T-helper 1 cell treated with Interleukin-12 subunit alpha and Interleukin-12 subunit beta and Interleukin-4 antibody, amounts not matched to agents 30 ng/mL and 1 ng/mL, for 36 hours (primary cell): ENCODE measurements at regions not wholly inside any gene's neighbourhood (a gene's known extent, or its start where the extent isn't known, plus 50 kb on each side); places are given as distances from the start of the nearest gene placed in this dataset.
"Not testable (repeated sequence)": the region's sequence is repeated elsewhere in the genome, so short reads cannot be mapped to it uniquely, and the experiment has no call there.

Source experiments
- intact Hi-C: fragments of 100-400 bp; cut with micrococcal nuclease; formaldehyde crosslinking; loops from one replicate; pipeline ENCODE4 v1.15.1; 2024

DNA sequence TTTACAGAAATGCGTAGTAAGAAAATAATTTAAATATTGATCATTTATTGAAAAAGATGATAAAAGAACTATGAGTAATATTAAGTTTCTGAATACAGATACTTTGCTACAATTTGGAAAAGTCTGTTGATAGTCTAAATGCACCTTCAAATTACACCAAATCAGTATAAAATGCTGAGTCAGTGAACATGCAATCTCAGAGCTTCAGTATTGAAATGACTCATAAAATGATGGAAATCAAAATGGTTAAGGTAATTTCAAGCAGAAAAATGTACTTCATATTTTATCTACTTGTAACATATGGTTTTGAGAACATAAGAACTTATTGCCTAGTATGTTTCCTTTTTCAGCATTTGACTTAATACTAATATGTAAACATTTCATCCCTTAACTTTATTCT, 448.2 kb downstream of the PCDH10 start:
- intact Hi-C loops, result no loop called here

DNA sequence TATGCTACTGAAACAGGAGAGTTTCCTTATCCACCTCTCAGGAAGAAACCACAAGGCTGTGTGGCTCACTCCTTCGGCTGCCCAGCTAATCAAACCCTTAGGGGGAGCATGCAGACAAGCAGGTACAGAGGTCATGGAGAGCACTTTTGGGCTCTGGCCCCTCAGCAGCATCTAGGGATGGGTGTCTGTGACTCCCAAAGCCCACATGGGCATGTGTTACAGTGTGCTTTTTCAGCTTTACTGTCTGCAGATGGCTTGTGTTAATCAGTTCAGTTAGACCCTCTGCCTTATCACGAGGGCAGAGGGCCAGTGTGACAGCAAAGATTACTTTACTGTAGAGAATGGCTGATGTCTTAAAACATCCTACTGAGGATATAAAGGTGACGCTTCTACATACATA, 447.4 kb downstream of the PCDH10 start:
- intact Hi-C loops, result no loop called here

DNA sequence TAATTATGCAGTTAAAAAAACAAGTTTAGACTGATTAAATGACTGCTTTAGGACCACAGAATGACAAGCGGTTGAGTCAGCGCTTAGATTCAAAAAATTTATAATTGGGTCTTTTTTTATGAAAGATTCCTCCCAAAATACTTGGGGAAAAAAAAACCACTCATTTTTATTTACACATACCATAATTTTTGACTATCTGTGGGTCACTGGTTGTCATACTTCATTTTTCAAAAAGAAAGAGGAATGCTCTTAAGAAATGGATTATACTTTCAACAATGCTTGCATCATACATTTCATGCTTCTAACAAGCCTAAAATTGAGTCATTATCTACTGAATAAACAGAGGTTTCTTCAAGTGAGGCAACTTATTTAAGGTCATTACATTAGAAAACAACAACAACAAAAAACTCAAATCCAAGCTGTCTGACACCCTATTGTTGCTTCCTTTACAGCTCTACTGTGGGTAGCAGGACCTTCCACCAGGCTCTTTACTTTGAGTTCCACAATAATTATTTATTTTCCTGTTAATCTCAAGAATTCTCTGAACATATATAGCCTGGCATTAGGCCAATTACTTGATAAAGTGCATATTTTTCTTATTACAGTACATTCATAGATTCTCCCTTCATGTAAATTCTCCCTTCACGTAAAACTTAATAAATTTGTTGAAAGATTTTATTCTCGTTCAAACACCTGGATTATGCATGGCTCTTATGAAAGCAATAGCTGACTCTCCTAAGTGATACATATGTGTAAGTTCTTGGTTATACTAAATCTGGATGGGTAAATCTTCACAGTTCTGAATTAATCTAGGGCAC, 445.5 kb downstream of the PCDH10 start:
- intact Hi-C loops, result no loop called here

DNA sequence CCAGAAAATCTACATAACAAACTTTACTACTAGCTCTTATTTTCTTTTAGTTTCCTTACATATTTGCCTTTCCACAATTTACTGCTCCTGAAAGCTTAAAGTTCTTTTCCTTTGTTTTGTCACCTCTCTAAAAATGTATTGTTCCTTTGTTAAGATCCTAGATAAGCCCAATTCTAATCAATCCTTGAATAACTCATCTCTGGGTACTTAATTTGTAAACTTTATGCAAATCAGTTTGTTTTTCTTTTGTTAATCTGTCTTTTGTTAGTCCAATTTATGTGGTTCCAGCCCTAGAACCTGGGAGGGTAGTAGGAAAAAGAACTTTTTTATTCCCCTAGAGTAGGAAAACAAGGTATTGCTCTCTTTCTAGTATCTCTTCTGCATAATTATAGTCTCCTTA, 444.7 kb downstream of the PCDH10 start:
- intact Hi-C loops, result no loop called here

DNA sequence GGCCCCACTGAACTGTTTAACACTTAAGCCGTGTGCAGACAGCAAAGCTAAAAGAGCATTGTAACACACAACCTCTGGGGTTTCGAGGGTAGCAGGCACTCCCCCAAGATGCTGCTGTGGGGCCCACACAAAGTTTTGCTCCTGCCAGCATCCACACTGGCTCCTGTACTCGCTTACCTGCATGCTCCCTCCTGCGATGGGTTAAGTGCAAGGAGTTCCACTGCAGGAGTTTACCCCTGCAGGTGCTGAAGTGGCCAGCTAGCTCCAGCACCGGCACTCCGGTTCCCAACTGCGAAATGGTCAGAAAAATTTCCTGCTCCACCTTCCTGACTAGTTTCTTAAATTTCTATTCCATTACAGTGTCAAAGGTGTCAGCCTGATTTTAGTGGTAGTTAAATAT, 443.5 kb downstream of the PCDH10 start:
- intact Hi-C loops, result no loop called here

DNA sequence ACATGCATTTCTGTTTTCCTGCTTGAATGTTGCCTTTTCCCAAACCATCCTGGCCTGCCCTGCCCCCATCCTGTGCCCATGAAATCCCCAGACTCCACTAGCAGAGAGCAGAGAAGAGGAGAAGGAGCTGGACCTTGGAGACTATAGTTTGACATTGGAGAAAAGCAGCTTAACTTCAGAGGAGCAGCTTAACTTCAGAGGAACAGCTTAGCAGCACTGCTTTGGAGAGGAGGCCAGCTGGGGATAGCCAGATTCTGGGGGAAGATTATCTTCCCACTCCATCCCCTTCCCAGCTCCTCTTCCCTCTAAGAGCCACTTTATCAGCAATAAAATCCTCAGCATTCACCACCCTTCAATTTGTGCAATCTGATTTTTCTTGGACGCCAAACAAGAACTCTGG, 443.0 kb downstream of the PCDH10 start:
- intact Hi-C loops, result no loop called here

DNA sequence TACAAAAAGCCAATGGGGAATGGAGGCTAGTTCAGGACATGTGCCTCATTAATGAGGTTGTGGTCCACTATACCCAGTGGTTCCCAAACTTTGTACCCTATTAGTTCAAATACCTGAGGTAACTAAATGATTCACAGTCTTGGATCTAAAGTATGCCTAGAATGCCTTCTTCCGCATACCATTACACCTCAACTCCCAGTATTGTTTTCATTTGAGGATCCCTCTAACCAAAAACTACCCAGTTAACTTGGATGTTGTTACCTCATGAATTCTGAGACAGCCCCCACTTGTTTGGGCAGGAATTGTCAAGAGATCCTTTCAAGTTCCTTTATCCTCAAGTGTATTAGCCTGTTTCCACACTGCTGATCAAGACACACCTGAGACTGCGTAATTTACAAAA, 439.2 kb downstream of the PCDH10 start:
- intact Hi-C loops, result no loop called here

DNA sequence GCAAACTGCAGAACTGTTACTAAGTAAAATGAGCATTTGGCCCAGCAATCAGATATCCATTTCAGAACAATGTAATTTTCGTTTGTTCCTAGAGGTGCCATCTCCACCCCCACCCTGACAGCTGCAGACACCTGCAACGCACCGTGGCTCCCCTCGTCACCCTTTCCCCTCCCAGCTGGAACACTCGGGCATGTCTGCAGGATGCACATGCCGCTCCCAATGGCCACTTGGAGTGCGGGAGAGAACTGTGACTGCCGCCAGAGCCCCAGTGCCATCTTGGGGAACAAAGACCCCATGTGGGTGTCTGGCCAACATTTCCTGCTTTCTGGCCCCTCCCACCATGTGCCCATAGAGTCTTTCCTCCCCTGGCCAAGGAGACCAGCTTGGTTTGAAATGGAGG, 436.2 kb downstream of the PCDH10 start:
- intact Hi-C loops, result no loop called here

DNA sequence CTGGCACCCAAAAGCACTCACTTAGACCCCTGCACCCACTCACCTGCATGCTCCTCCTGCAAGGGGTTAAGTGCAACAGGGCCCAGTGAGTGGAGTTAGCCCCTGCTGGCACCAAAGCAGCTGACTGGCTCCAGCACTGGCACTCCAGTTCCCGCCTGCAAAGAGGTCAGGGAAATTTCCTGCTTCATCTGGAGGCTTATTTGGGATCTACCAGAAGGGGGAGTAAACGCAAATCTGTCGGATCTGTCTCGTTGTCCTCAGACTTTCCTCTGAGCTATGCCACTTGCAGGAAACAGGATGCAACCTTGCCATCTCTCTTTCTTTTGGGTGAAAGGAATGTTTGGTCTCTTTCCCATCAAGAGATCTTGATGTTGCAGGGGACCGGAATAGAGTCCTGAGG, 435.6 kb downstream of the PCDH10 start:
- intact Hi-C loops, result no loop called here

DNA sequence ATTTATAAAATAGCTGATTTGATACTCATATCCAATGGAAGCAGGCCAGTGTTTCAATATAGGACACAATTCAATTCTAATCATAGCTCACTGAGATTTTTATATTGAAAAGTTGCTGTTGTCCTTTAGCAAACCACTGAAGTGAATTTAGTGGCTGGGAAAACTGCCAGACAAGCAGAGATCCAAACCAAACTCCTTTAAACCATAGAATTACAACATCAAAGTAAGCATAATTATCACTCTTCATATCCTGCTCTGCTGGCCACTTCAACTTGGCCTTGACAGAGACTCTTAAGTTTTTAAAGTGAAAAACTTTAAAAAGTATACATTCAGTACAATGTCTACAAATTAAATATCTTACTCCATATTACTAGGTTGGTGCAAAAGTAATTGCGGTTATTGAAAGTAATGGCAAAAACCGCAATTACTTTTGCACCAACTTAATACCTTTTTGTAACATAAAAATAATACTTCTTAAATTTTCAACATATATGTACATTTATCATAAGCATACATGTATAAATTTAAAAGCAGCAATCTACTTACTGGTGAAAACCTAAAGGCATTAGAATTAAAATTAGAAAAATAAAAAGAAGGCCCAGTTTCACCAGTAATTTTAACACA, 433.0 kb downstream of the PCDH10 start:
- intact Hi-C loops, result no loop called here

DNA sequence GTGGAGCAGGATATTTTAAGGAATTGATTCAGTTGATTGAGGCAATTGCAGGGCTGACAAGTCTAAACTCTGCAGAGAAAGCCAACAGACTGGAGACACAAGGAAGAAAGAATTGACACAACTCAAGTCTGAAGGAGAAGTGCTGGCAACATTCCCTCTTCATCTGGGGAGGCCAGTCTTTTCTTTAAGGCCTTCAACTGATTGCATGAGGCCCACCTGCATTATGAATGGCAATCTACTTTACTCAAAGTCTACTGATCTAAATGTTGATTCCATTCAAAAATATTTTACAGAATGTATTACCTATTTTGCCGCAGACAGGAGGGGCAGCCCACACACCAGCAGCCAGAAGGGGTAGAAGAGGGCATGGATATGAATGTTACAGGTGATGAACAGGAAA, 425.2 kb downstream of the PCDH10 start:
- intact Hi-C loops, result no loop called here

DNA sequence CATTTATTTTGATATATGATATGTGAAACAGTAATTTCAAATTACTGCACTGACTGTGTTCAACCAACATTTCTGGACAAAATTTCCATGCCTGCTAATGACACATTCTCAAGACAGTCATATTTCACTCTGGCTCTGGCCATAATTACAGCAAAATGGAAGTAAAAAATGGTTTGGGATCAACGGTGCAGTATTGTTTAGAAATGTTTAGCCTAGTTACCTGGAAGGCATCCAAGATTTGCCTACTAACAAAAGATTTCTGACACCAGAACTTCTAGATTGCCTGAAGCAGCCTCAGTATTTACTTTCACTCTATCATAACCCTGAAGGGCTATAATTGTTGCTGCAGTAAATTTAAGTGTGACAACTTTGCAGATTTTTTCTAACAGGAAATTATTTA, 416.3 kb downstream of the PCDH10 start:
- intact Hi-C loops, result no loop called here

DNA sequence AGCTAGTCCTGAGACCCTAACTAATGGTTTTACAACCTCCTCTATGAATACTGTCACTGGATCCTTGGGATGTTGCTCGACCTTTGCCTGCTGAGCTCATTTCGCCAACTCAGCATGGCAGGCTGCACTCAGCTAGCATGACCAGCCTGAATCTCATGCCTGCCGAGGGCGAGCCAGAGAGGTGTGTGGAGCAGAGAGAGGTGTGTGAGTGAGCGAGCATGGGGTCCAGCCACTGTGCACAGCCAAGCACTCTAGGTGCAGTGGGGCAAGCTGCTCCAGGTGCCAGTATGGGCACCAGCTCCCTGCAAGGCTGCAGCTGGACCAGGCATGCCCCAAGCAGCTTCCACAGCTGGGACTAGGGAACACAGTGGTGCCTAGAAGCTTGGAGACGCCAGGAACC, 410.9 kb downstream of the PCDH10 start:
- intact Hi-C loops, result no loop called here

DNA sequence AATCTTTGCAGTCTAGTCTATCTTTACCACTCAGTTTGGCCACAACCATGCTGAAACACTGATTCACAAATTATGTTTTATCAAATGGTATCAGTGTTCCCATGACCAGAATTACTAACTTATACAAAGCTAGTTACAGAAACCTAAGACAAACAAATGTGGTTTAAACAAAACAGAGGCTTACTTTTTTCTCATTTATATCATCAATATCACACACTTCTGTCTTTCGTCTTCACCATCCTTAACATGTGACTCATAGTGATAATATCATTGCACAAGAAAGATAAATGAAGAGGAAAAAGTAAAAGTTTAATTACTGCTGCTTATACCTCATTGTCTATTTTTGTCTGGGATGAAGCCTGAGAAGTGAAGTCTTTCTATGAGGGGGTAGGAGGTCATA, 406.6 kb downstream of the PCDH10 start:
- intact Hi-C loops, result no loop called here

DNA sequence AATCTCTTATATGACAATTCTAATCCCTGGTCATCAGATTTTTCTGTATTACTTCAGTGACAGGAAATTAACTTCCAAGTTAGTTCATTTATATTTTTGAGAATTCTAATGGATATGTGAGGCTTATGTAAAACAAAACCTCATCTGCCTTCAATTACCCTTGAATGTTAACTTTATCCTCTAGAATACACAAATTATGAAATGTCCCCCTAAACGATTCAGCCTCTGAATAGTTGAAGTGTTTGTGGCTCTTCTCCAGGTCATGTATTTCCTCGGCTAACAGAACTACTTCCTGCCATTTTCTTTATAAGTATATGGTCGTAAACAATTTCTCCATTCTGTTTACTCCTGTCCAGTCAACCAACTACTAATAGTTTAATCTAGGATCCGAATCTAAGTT, 401.3 kb downstream of the PCDH10 start:
- intact Hi-C loops, result no loop called here

DNA sequence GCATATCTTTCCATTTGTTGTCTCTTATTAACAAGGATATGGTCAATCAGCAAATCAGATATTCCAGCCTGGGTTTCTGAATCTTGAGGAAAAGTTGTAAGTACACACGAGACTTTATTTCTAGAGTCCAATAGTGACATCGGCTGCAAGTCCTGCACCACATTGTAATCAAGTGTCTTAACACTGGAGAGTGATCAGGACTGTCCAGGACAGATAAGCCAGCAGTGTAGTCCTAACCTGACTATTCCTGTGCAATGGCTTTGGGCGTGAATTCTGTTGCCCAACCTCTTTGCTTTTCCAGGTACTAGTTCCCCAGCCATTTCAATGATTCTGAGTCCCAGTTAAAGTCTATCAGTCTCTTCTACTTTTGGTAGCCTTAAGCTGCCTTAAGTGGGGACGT, 395.0 kb downstream of the PCDH10 start:
- intact Hi-C loops, result no loop called here

DNA sequence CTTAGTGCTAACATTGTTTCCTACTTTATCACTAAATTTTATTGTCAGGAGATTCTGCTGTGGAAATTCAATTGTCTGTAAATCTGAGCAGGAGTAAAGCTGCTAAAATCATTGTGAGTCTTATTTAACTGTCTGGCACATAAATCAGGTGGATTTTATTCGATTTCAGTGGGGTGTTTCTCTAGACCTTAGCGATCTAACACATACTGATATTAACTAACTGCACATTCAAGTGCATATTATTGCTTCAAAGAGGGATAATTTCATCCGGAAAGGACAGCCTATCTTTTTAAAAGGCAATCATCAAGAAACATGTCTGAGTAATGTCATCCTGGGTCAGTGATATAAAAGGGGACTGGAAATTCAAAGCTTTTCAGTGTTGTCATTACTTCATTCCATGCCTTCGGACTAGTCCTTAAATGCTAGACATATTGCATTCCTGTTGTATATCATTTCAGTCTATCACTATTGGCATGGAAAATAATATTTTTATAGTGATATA, 388.7 kb downstream of the PCDH10 start:
- intact Hi-C loops, result no loop called here

DNA sequence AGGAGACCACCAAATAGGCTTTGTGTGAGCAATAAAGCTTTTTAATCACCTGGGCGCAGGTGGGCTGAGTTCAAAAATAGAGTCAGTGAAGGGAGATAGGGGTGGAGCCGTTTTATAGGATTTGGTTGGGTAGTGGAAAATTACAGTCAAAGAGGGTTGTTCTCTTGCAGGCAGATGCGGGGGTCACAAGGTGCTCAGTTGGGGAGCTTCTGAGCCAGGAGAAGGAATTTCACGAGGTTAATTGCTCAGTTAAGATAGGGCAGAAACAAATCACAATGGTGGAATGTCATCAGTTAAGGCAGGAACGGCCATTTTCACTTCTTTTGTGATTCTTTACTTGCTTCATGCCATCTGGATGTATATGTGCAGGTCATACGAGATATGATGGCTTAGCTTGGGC, 385.1 kb downstream of the PCDH10 start:
- intact Hi-C loops, result not testable (repeated sequence)

DNA sequence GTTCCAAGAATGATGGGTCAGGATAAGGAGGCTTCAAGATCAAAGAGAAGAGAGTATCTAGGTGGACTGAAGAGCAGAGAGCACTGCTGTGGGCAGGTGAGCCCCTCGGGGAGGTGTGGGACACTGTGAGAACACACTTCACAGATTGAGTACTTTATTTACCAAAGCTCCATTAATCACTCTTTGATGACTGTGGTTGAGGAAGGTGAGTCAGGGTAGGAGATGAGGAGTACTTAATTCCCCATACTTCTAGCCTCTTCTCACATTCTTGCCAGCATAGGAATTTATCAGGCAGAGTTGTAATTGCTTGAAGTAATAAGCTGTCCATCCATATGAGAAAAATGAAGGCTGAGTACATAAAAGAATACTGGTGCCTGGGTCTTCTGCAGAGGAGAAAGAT, 375.3 kb downstream of the PCDH10 start:
- intact Hi-C loops, result loop anchor here (2.0 kb wide), 1 partner anchor 16 kb away; no protein-coding TSS in a partner anchor

DNA sequence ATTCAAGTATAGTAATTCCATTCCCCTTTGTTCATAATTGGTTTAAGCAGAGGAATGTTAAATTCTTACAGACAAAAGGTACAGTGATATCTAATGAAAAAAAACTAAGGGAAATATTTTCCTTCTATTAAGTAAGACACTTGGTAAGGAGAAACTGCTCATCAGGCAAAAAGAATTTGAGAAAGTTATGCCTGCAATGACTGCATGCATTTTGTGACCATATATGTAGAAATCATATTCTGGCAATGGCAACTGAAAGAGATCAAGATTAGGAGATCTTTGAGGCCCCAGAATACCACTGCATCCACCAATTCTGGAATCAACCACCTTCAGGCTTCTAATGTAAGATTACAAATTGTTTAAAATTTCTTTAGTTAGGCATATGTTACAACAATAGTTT, 364.8 kb downstream of the PCDH10 start:
- intact Hi-C loops, result no loop called here

DNA sequence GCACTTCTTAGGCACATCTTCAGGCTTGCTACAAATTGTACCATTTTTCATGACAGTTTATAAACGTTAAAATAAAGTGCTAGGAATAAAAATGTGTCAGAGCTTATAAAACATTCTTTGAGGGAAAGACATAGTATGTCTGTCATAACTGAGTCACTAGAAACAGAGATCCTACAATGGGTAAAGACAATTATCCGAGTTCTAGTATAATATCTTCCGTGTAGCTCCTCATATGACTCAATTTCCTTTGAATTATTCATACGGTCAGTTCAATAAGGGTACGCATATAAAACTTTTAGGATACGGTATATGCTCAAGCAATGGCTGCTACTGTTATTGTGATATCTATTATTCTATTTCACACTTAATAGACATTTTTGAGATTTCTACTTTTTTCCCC, 349.1 kb downstream of the PCDH10 start:
- intact Hi-C loops, result no loop called here

DNA sequence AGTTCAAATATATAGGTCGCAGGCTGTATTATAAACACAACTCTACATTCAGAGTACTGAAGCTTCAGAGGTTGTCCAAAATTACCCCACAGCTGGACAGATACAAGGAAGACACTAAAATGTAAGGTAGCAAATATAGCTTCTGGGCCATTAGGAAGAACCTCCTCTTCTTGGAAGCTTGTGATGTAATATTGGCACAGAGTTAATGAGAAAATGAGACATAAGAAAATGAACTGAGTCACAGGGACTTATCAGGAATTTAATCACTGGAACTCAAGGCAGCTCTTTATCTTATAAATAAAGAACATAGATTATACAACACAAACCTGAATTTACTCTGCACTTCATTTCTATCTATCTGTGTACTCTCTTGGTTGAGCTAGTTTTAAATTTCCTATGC, 344.7 kb downstream of the PCDH10 start:
- intact Hi-C loops, result no loop called here

DNA sequence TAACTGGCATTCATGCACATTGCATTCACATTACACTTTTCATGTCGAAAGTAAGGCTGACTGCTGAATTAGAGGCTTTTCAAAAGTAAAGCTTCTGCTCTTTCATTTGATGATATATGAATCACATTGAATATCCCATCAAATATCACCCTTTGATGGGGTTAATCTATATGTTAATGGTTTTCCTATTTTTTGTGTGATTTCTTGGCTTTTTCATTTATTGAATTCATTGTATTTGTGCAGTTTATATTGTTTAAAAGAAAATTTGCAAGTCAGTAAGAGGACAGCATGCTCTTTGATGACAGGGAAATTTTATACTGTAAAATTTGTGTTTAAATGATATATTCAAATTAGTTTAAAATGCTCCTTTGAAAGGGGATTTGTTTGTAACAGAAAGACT, 344.1 kb downstream of the PCDH10 start:
- intact Hi-C loops, result no loop called here
